Spleen (tissue), 11 donors: ENCODE measurements at regions not wholly inside any gene's neighbourhood (a gene's known extent, or its start where the extent isn't known, plus 50 kb on each side); places are given as distances from the start of the nearest gene placed in this dataset.

Source experiments
- DNase-seq: peaks from one replicate; pipeline ENCODE4 v3.0.0-alpha.2; 2020
- H3K27ac ChIP-seq, 8 donors: fragments of 200-600 bp; sonication (generic) in 7 of 8; 1 replicate in 4 of 8; 2 replicates in 4 of 8; pipeline versions ENCODE4 v1.5.0 to v1.8.0; 2016 to 2021; ENCODE audit warnings: inconsistent platforms in 4 of 8, mild to moderate bottlenecking in 4 of 8, moderate library complexity in 1 of 8
- H3K27me3 ChIP-seq, 7 donors: fragments of 200-600 bp; sonication (generic) in 6 of 7; replicated peaks in 1 of 7; 1 replicate in 4 of 7; 2 replicates in 3 of 7; pipeline versions ENCODE4 v1.5.0 to v1.8.0; 2016 to 2021; ENCODE audit warnings: inconsistent platforms in 3 of 7, mild to moderate bottlenecking in 1 of 7
- H3K36me3 ChIP-seq, 6 donors: fragments of 200-600 bp; sonication (generic) in 5 of 6; 1 replicate in 4 of 6; 2 replicates in 2 of 6; pipeline versions ENCODE4 v1.5.0 to v1.8.0; 2016 to 2021; ENCODE audit warnings: inconsistent platforms in 2 of 6
- H3K4me1 ChIP-seq, 6 donors: fragments of 200-600 bp; sonication (generic) in 5 of 6; 1 replicate in 3 of 6; 2 replicates in 3 of 6; pipeline versions ENCODE4 v1.5.0 to v1.8.0; 2016 to 2021; ENCODE audit warnings: inconsistent platforms in 3 of 6
- H3K4me3 ChIP-seq, 8 donors: fragments of 200-600 bp; sonication (generic) in 7 of 8; 1 replicate in 4 of 8; 2 replicates in 4 of 8; pipeline versions ENCODE4 v1.5.0 to v1.8.0; 2016 to 2021; ENCODE audit warnings: inconsistent platforms in 4 of 8, mild to moderate bottlenecking in 4 of 8, moderate library complexity in 2 of 8
- H3K9me3 ChIP-seq, 8 donors: fragments of 200-600 bp; sonication (generic) in 7 of 8; 1 replicate in 4 of 8; 2 replicates in 4 of 8; pipeline versions ENCODE4 v1.5.0 to v1.8.0; 2016 to 2021; ENCODE audit warnings: inconsistent platforms in 4 of 8
- CTCF ChIP-seq, 11 experiments: fragments of 200-600 bp in 7 of 11; fragments of 450-650 bp in 4 of 11; sonication (generic) in 4 of 11; IDR thresholded peaks in 8 of 11; conservative IDR thresholded peaks in 3 of 11; 1 replicate in 7 of 11; 2 replicates in 4 of 11; pipeline versions ENCODE4 v1.4.0 to v1.8.0; 2016 to 2021; ENCODE audit warnings: antibody characterized with exemption in 11 of 11, inconsistent platforms in 4 of 11, mild to moderate bottlenecking in 1 of 11
- POLR2A ChIP-seq, 3 donors: fragments of 450-650 bp; IDR thresholded peaks; one replicate each; pipeline ENCODE4 v1.5.1; 2017; ENCODE audit warnings: antibody characterized with exemption in 3 of 3, mild to moderate bottlenecking in 1 of 3
- POLR2AphosphoS5 ChIP-seq, 3 donors: sonication (generic); formaldehyde crosslinking; IDR thresholded peaks; one replicate each; pipeline ENCODE4 v1.5.1; 2017; ENCODE audit warnings: antibody characterized with exemption in 3 of 3
- WGBS, 5 donors: extraction: QIAGEN DNeasy Blood & Tissue Kit in 3 of 5; methylation state at CpG; one replicate each; pipeline versions ENCODE4 v1.1.5 to v1.1.7; 2013 to 2018; 5-methylcytosine and 5-hydroxymethylcytosine counted together
- intact Hi-C: fragments of 100-400 bp; cut with DNase I; formaldehyde crosslinking; loops from one replicate; pipeline ENCODE4 v1.15.0; 2023; ENCODE audit warnings: low total_unique reads
- donor health status: healthy with polysubstance abuse.
- donor health status: DM: no; HTN: no; CAD: no; lungs with moderate emphysema.
- donor health status: DM: no; HTN: no; CAD: no.
- donor health status: Bipolar disorder and iron deficiency.
- donor health status: healthy.
- donor health status: DM: no; HTN: no; CAD: no.
- donor health status: DM: yes; HTN: yes; CAD: no.

DNA sequence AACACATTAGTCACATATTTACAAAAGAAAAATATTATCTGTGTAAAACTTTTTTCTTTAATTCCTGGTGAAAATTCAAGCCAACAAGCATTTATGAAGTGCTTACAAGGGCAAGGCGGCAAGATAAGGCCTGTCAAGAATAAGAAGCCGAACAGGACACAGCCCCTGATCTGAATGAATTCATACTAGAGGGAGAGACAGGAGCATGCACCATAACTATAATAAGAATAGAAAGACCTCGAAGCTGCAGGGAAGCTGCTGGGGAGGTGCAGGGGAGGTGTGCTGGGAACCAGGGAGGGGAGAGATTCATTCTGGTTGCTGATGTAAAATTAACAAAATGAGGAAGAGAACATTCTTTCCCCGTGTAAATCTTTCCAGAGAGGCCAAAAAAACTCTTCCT is 60.5 kb upstream of the TARDBP start:
- 50 to 59% (median 58%) methylated on average over 4 of the region's 4 CpGs for whole genome bisulfite sequencing, 5 donors
- H3K4me3 ChIP-seq: no peak overlapping the region
- H3K36me3 ChIP-seq: no peaks in the 10 kb centered on the region
- no peak for DNase-seq
- peaks cover 0 to 8% (median 0%) of the 10 kb centered on the region in 7 donors for H3K27me3 ChIP-seq
- no peaks in the 10 kb centered on the region for H3K4me1 ChIP-seq
- intact Hi-C loops: no loop called here
- no peak for TF ChIP-seq POLR2A (IDR thresholded peaks at IDR 0.05)
- no peak for TF ChIP-seq CTCF (IDR thresholded peaks at IDR 0.05 in 8 of 11, conservative IDR thresholded peaks at IDR 0.05 in 3 of 11)
- TF ChIP-seq POLR2AphosphoS5 (IDR thresholded peaks at IDR 0.05): no peak
- H3K9me3 ChIP-seq: peaks cover 0 to 19% (median 15%) of the 10 kb centered on the region in 8 donors
- H3K27ac ChIP-seq: no peak overlapping the region

DNA sequence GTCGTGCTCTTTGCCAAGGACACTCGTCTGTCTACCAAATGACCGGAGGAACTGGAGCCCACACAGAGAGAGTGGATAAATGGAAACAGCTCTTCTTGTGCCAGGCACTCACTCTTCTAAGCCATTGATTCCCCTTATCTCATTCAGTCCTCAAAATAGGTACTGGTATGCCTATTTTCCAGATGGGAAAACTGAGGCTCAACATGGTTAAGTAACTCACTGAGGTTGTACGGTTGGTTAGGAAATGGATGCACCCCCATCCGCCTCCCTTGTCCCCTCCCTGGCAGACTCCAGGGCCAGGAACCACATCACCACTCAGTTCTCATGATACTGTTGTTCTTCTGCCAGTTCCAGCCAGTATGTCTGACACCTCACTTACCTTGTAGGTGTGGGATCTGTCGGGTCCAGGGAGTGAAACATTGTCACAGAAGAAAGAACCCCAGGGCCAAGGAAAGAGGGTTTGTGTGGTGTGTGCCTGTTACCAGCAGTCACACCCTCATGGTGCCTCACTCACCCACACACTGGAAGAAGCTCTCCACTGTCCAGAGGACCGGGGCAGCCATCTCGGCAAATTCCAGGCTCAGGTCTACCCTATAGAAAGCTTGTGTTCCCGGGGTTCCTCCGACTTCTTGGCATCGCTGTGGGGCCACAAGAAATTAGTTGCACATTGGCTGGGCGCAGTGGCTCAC is 58.8 kb upstream of the TARDBP start:
- Histone ChIP-seq H3K4me1 (no peaks in the 10 kb centered on the region), H3K27ac (no peak overlapping the region), H3K4me3 (no peak overlapping the region), H3K9me3 (peaks cover 0 to 19% (median 15%) of the 10 kb centered on the region in 8 donors), H3K27me3 (no peaks in the 10 kb centered on the region), H3K36me3 (no peaks in the 10 kb centered on the region)
- WGBS, 5 donors: 90 to 98% (median 93%) methylated on average over 11 to 12 of the region's 12 CpGs
- TF ChIP-seq POLR2A (IDR thresholded peaks at IDR 0.05) (no peak), CTCF (IDR thresholded peaks at IDR 0.05 in 8 of 11, conservative IDR thresholded peaks at IDR 0.05 in 3 of 11) (no peak), POLR2AphosphoS5 (IDR thresholded peaks at IDR 0.05) (no peak)
- intact Hi-C loops: no loop called here
- no peak for DNase-seq

- H3K4me1 ChIP-seq: peaks cover 0 to 9% (median 6%) of the 10 kb centered on the region in 6 donors
- WGBS, 5 donors: 61 to 74% (median 65%) methylated on average over 14 to 15 of the region's 15 CpGs
- H3K9me3 ChIP-seq: peaks cover 0 to 19% (median 15%) of the 10 kb centered on the region in 8 donors
- intact Hi-C loops: no loop called here
- peaks cover 0 to 10% (median 3%) of the 10 kb centered on the region in 7 donors for H3K27me3 ChIP-seq
- TF ChIP-seq CTCF (IDR thresholded peaks at IDR 0.05 in 8 of 11, conservative IDR thresholded peaks at IDR 0.05 in 3 of 11): no peak
- no peak for TF ChIP-seq POLR2A (IDR thresholded peaks at IDR 0.05)
- no peak for TF ChIP-seq POLR2AphosphoS5 (IDR thresholded peaks at IDR 0.05)
- H3K27ac ChIP-seq: no peak overlapping the region
- no peak overlapping the region for H3K4me3 ChIP-seq
- DNase-seq: no peak
- no peaks in the 10 kb centered on the region for H3K36me3 ChIP-seq
Measured at GRCh38 chr1:10957133-10957532, 55.3 kb upstream of the TARDBP start.

GRCh38 chr1:10958614-10959013 is 53.8 kb upstream of the TARDBP start:
- no peak overlapping the region for H3K4me3 ChIP-seq
- peaks cover 0 to 24% (median 7%) of the 10 kb centered on the region in 7 donors for H3K27me3 ChIP-seq
- H3K36me3 ChIP-seq: no peaks in the 10 kb centered on the region
- intact Hi-C loops: no loop called here
- DNase-seq: no peak
- TF ChIP-seq POLR2AphosphoS5 (IDR thresholded peaks at IDR 0.05) (no peak), POLR2A (IDR thresholded peaks at IDR 0.05) (no peak), CTCF (IDR thresholded peaks at IDR 0.05 in 8 of 11, conservative IDR thresholded peaks at IDR 0.05 in 3 of 11) (no peak)
- H3K9me3 ChIP-seq: peaks cover 0 to 12% (median 9%) of the 10 kb centered on the region in 8 donors
- 80 to 90% (median 87%) methylated on average over 9 to 10 of the region's 10 CpGs for WGBS, 5 donors
- H3K27ac ChIP-seq: no peak overlapping the region
- H3K4me1 ChIP-seq: peaks cover 0 to 9% (median 6%) of the 10 kb centered on the region in 6 donors
